ENCODE measurements at regions not wholly inside any gene's neighbourhood (a gene's known extent, or its start where the extent isn't known, plus 50 kb on each side); places are given as distances from the start of the nearest gene placed in this dataset. TPM values are rescaled to one million over a fixed set of nuclear protein-coding genes. Genes with fewer than 3 reads are reported as not detected.
"Not testable (repeated sequence)": the region's sequence is repeated elsewhere in the genome, so short reads cannot be mapped to it uniquely, and the experiment has no call there.

GRCh38 chr9:40873753-40874295, 254.7 kb downstream of the FOXD4L6 start:
- intact Hi-C loops (cut with micrococcal nuclease); H4K20me1 ChIP-seq (ENCODE audit: insufficient read depth, low read length); H3K36me3 Mint-ChIP-seq; H3K36me3 ChIP-seq (replicated peaks in 1 of 2; ENCODE audit: control insufficient read depth in 1 of 2, insufficient read depth in 2 of 2, low read length in 2 of 2); H3K27me3 ChIP-seq (ENCODE audit: control insufficient read depth in 2 of 2, insufficient read depth in 2 of 2, low read length in 2 of 2); H3K4me1 ChIP-seq (ENCODE audit: control insufficient read depth in 1 of 2, insufficient read depth in 2 of 2, low read length in 2 of 2); H3K4me3 ChIP-seq (replicated peaks in 1 of 3; ENCODE audit: low read depth in 2 of 3, low read length in 3 of 3); H3K27me3 Mint-ChIP-seq (ENCODE audit: low read depth in 3 of 3); H3K4me1 Mint-ChIP-seq; H3K9ac ChIP-seq (ENCODE audit: insufficient read depth, low read length, poor library complexity, severe bottlenecking); H3K79me2 ChIP-seq (ENCODE audit: insufficient read depth, low read length); H3K4me3 Mint-ChIP-seq; H3K4me2 ChIP-seq (replicated peaks; ENCODE audit: extremely low read depth, low read length, poor library complexity, severe bottlenecking); H3K27ac Mint-ChIP-seq; H2AFZ ChIP-seq (ENCODE audit: insufficient read depth, low read depth, low read length, poor library complexity, severe bottlenecking); DNase-seq; H3K27ac ChIP-seq (ENCODE audit: low read depth in 1 of 2, low read length in 2 of 2): not testable (repeated sequence)
- H3K9me3 Mint-ChIP-seq: peaks cover 17 to 69% (median 44%) of the 10 kb centered on the region in 7 donors
- WGBS (ENCODE audit: insufficient coverage): 85% methylated on average over 11 of the region's 13 CpGs
- H3K9me3 ChIP-seq (replicated peaks in 1 of 2; ENCODE audit: control insufficient read depth in 1 of 2, insufficient read depth in 1 of 2, low read length in 2 of 2): peaks cover 24 to 53% of the 10 kb centered on the region in 2 donors

GRCh38 chr9:40868437-40868836, 260.0 kb downstream of the FOXD4L6 start:
- H3K9ac ChIP-seq (ENCODE audit: insufficient read depth, low read length, poor library complexity, severe bottlenecking); H4K20me1 ChIP-seq (ENCODE audit: insufficient read depth, low read length); H3K4me1 ChIP-seq (ENCODE audit: control insufficient read depth in 1 of 2, insufficient read depth in 2 of 2, low read length in 2 of 2); DNase-seq; H3K4me3 ChIP-seq (replicated peaks in 1 of 3; ENCODE audit: low read depth in 2 of 3, low read length in 3 of 3); H3K36me3 ChIP-seq (replicated peaks in 1 of 2; ENCODE audit: control insufficient read depth in 1 of 2, insufficient read depth in 2 of 2, low read length in 2 of 2); H3K4me2 ChIP-seq (replicated peaks; ENCODE audit: extremely low read depth, low read length, poor library complexity, severe bottlenecking); H2AFZ ChIP-seq (ENCODE audit: insufficient read depth, low read depth, low read length, poor library complexity, severe bottlenecking); H3K4me3 Mint-ChIP-seq; H3K27me3 Mint-ChIP-seq (ENCODE audit: low read depth in 3 of 3); H3K36me3 Mint-ChIP-seq; H3K27ac ChIP-seq (ENCODE audit: low read depth in 1 of 2, low read length in 2 of 2); H3K27me3 ChIP-seq (ENCODE audit: control insufficient read depth in 2 of 2, insufficient read depth in 2 of 2, low read length in 2 of 2); H3K79me2 ChIP-seq (ENCODE audit: insufficient read depth, low read length); H3K4me1 Mint-ChIP-seq; intact Hi-C loops (cut with micrococcal nuclease); H3K27ac Mint-ChIP-seq: not testable (repeated sequence)
- H3K9me3 ChIP-seq (replicated peaks in 1 of 2; ENCODE audit: control insufficient read depth in 1 of 2, insufficient read depth in 1 of 2, low read length in 2 of 2): peaks cover 14 to 57% of the 10 kb centered on the region in 2 donors
- H3K9me3 Mint-ChIP-seq: peaks cover 2 to 47% (median 17%) of the 10 kb centered on the region in 7 donors
- WGBS (ENCODE audit: insufficient coverage): 100% methylated on average over 2 of the region's 4 CpGs

Small RNA genes lying in the stretch of these regions (small RNA-seq; reads per million reads assigned to genes)
- gene AL353626.2 (ENCODE audit: insufficient read length, low read depth): not detected
- gene MIR1299 (ENCODE audit: insufficient read length, low read depth): not detected
